IPS-15b (cell line): ENCODE measurements at regions not wholly inside any gene's neighbourhood (a gene's known extent, or its start where the extent isn't known, plus 50 kb on each side); places are given as distances from the start of the nearest gene placed in this dataset.
"Not testable (repeated sequence)": the region's sequence is repeated elsewhere in the genome, so short reads cannot be mapped to it uniquely, and the experiment has no call there.

Experiments used
- H3K27me3 ChIP-seq: one replicate; pipeline ENCODE4 v1.6.1; 2013; ENCODE audit warnings: low read length; ENCODE audit not compliant: control insufficient read depth, insufficient read depth
- H3K36me3 ChIP-seq: one replicate; pipeline ENCODE4 v1.6.1; 2013; ENCODE audit warnings: low read length; ENCODE audit not compliant: control insufficient read depth, insufficient read depth
- H3K4me1 ChIP-seq: one replicate; pipeline ENCODE4 v1.6.1; 2013; ENCODE audit warnings: mild to moderate bottlenecking, low read length; ENCODE audit not compliant: control insufficient read depth, insufficient read depth
- H3K4me3 ChIP-seq: one replicate; pipeline ENCODE4 v1.5.1; 2013; ENCODE audit warnings: low read depth, low read length
- H3K9ac ChIP-seq: one replicate; pipeline ENCODE4 v1.6.1; 2013; ENCODE audit warnings: low read depth, mild to moderate bottlenecking, low read length
- H3K9me3 ChIP-seq: one replicate; pipeline ENCODE4 v1.6.1; 2013; ENCODE audit warnings: mild to moderate bottlenecking, low read length; ENCODE audit not compliant: control insufficient read depth, insufficient read depth

GRCh38 chr9:97248252-97248651 is 59.2 kb upstream of the CCDC180 start:
- H3K4me1 ChIP-seq, H3K9me3 ChIP-seq, H3K27me3 ChIP-seq, H3K4me3 ChIP-seq, H3K36me3 ChIP-seq, H3K9ac ChIP-seq: not testable (repeated sequence)

- Histone ChIP-seq H3K4me3 (no peak overlapping the region), H3K4me1 (peaks cover 4% of the 10 kb centered on the region), H3K36me3 (no peaks in the 10 kb centered on the region), H3K9me3 (no peaks in the 10 kb centered on the region), H3K9ac (no peak overlapping the region), H3K27me3 (no peaks in the 10 kb centered on the region)
Measured at GRCh38 chr9:97243606-97244005, 63.9 kb upstream of the CCDC180 start.

- H3K4me3 ChIP-seq, H3K27me3 ChIP-seq, H3K4me1 ChIP-seq, H3K9ac ChIP-seq, H3K36me3 ChIP-seq, H3K9me3 ChIP-seq: not testable (repeated sequence)
Measured at GRCh38 chr9:97241430-97241829, 66.0 kb upstream of the CCDC180 start.

GRCh38 chr9:97237951-97238889 is 69.2 kb upstream of the CCDC180 start:
- Histone ChIP-seq H3K4me3 (peak overlapping the region; percentile 97), H3K36me3 (no peaks in the 10 kb centered on the region), H3K4me1 (peaks cover 6% of the 10 kb centered on the region), H3K27me3 (no peaks in the 10 kb centered on the region), H3K9me3 (no peaks in the 10 kb centered on the region), H3K9ac (peak overlapping the region; percentile 93)

- Histone ChIP-seq H3K4me1 (peaks cover 11% of the 10 kb centered on the region), H3K9ac (peak overlapping the region; percentile 93), H3K4me3 (peak overlapping the region; percentile 97)
Measured at GRCh38 chr9:97237311-97237786, 70.1 kb upstream of the CCDC180 start.

GRCh38 chr9:97233009-97233400 is 74.5 kb upstream of the CCDC180 start:
- not testable (repeated sequence) for H3K27me3 ChIP-seq, H3K9me3 ChIP-seq, H3K36me3 ChIP-seq, H3K9ac ChIP-seq, H3K4me3 ChIP-seq, H3K4me1 ChIP-seq

More at GRCh38 chr9:97237311-97237786, 70.1 kb upstream of the CCDC180 start:
- H3K36me3 ChIP-seq, result no peaks in the 10 kb centered on the region
- H3K9me3 ChIP-seq, result no peaks in the 10 kb centered on the region
- H3K27me3 ChIP-seq, result no peaks in the 10 kb centered on the region

GRCh38 chr9:97232060-97233008 is 75.1 kb upstream of the CCDC180 start:
- not testable (repeated sequence) for H3K9ac ChIP-seq, H3K4me3 ChIP-seq, H3K9me3 ChIP-seq, H3K4me1 ChIP-seq, H3K27me3 ChIP-seq, H3K36me3 ChIP-seq

- peak overlapping the region; percentile 91 for H3K9ac ChIP-seq
- not testable (repeated sequence) for H3K4me1 ChIP-seq, H3K27me3 ChIP-seq, H3K9me3 ChIP-seq, H3K36me3 ChIP-seq
- H3K4me3 ChIP-seq, result peak overlapping the region; percentile 72
Measured at GRCh38 chr9:97222393-97222792, 85.1 kb upstream of the CCDC180 start.

GRCh38 chr9:97221478-97222355 is 85.7 kb upstream of the CCDC180 start:
- not testable (repeated sequence) for H3K36me3 ChIP-seq, H3K27me3 ChIP-seq
- H3K4me3 ChIP-seq, result peak overlapping the region; percentile 72

GRCh38 chr9:97220894-97221477 is 86.5 kb upstream of the CCDC180 start:
- Histone ChIP-seq H3K9me3 (no peaks in the 10 kb centered on the region), H3K4me1 (peaks cover 3% of the 10 kb centered on the region), H3K36me3 (no peaks in the 10 kb centered on the region), H3K27me3 (no peaks in the 10 kb centered on the region), H3K9ac (peak overlapping the region; percentile 91), H3K4me3 (peak overlapping the region; percentile 72)

More at GRCh38 chr9:97221478-97222355, 85.7 kb upstream of the CCDC180 start:
- not testable (repeated sequence) for H3K4me1 ChIP-seq, H3K9me3 ChIP-seq
- peak overlapping the region; percentile 91 for H3K9ac ChIP-seq

GRCh38 chr9:97220396-97220795 is 87.1 kb upstream of the CCDC180 start:
- peak overlapping the region; percentile 91 for H3K9ac ChIP-seq
- H3K4me3 ChIP-seq, result peak overlapping the region; percentile 72

More at GRCh38 chr9:97220396-97220795, 87.1 kb upstream of the CCDC180 start:
- not testable (repeated sequence) for H3K4me1 ChIP-seq, H3K36me3 ChIP-seq, H3K27me3 ChIP-seq, H3K9me3 ChIP-seq
